H1 (cell line): ENCODE measurements at regions not wholly inside any gene's neighbourhood (a gene's known extent, or its start where the extent isn't known, plus 50 kb on each side); places are given as distances from the start of the nearest gene placed in this dataset.

Experiments
- HDAC6 ChIP-seq: IDR thresholded peaks from one replicate; pipeline ENCODE4 v1.7.1; 2012; ENCODE audit warnings: low read depth, mild to moderate bottlenecking, inconsistent platforms, low read length, moderate library complexity
- JUN ChIP-seq: IDR thresholded peaks from 2 replicates; pipeline ENCODE4 v1.6.1; 2011; ENCODE audit warnings: low read depth, mild to moderate bottlenecking, improper control_type of control experiment, low read length

- no peak for TF ChIP-seq JUN
- TF ChIP-seq HDAC6, result no peak
- TF ChIP-seq, all 59 proteins: peak for 0
These were observed 103.5 kb downstream of the RAB18 start (continued) for GRCh38 chr10:27607591-27607990.
